WERI-Rb-1 (cell line): ENCODE measurements at regions not wholly inside any gene's neighbourhood (a gene's known extent, or its start where the extent isn't known, plus 50 kb on each side); places are given as distances from the start of the nearest gene placed in this dataset.

Source experiments
- DNase-seq: peaks from one replicate; pipeline ENCODE4 v3.0.0-alpha.2; 2020
- H3K27ac ChIP-seq: fragments of 250-450 bp; sonication (Bioruptor Pico); 2 replicates; pipeline ENCODE4 v1.5.1; 2020; ENCODE audit warnings: mild to moderate bottlenecking, moderate library complexity
- H3K27me3 ChIP-seq: fragments of 250-450 bp; sonication (Bioruptor Pico); 2 replicates; pipeline ENCODE4 v1.5.1; 2021; ENCODE audit warnings: mild to moderate bottlenecking, low read depth, moderate library complexity; ENCODE audit not compliant: insufficient read depth, severe bottlenecking
- H3K36me3 ChIP-seq: fragments of 250-450 bp; sonication (Bioruptor Pico); 2 replicates; pipeline ENCODE4 v1.5.1; 2020; ENCODE audit warnings: mild to moderate bottlenecking, moderate library complexity
- H3K4me3 ChIP-seq: 2 replicates; pipeline ENCODE4 v1.5.1; 2011; ENCODE audit warnings: low read depth, mild to moderate bottlenecking, control low read depth, low read length
- H3K9me3 ChIP-seq: fragments of 250-450 bp; sonication (Bioruptor Pico); 2 replicates; pipeline ENCODE4 v1.5.1; 2021; ENCODE audit warnings: mild to moderate bottlenecking, moderate library complexity; ENCODE audit not compliant: severe bottlenecking
- CTCF ChIP-seq: IDR thresholded peaks from 2 replicates; pipeline ENCODE4 v1.5.1; 2011; ENCODE audit warnings: low read depth, mild to moderate bottlenecking, control low read depth, inconsistent platforms, low read length

GRCh38 chr3:164640591-164640990 is 437.7 kb downstream of the SI start:
- TF ChIP-seq CTCF: no peak
- Histone ChIP-seq H3K27me3 (no peaks in the 10 kb centered on the region), H3K4me3 (no peak overlapping the region), H3K27ac (no peak overlapping the region), H3K36me3 (no peaks in the 10 kb centered on the region), H3K9me3 (no peaks in the 10 kb centered on the region)
- DNase-seq: no peak

- Histone ChIP-seq H3K27me3 (no peaks in the 10 kb centered on the region), H3K9me3 (no peaks in the 10 kb centered on the region), H3K4me3 (no peak overlapping the region), H3K27ac (no peak overlapping the region), H3K36me3 (no peaks in the 10 kb centered on the region)
- DNase-seq: no peak
- no peak for TF ChIP-seq CTCF
Observed at GRCh38 chr3:164620956-164621355, 457.3 kb downstream of the SI start.

GRCh38 chr3:164620423-164620822 is 457.9 kb downstream of the SI start:
- no peaks in the 10 kb centered on the region for H3K27me3 ChIP-seq
- no peak for DNase-seq
- H3K9me3 ChIP-seq: no peaks in the 10 kb centered on the region
- H3K27ac ChIP-seq: no peak overlapping the region
- TF ChIP-seq CTCF: no peak
- no peaks in the 10 kb centered on the region for H3K36me3 ChIP-seq
- H3K4me3 ChIP-seq: no peak overlapping the region

GRCh38 chr3:164612751-164613150 is 465.5 kb downstream of the SI start:
- no peaks in the 10 kb centered on the region for H3K36me3 ChIP-seq
- H3K9me3 ChIP-seq: no peaks in the 10 kb centered on the region
- no peaks in the 10 kb centered on the region for H3K27me3 ChIP-seq
- TF ChIP-seq CTCF: no peak
- no peak for DNase-seq
- H3K27ac ChIP-seq: no peak overlapping the region
- no peak overlapping the region for H3K4me3 ChIP-seq

- H3K27ac ChIP-seq: no peak overlapping the region
- H3K9me3 ChIP-seq: no peaks in the 10 kb centered on the region
- H3K36me3 ChIP-seq: no peaks in the 10 kb centered on the region
- TF ChIP-seq CTCF: no peak
- DNase-seq: no peak
- no peaks in the 10 kb centered on the region for H3K27me3 ChIP-seq
- no peak overlapping the region for H3K4me3 ChIP-seq
Observed at GRCh38 chr3:164608554-164609276, 469.6 kb downstream of the SI start.

GRCh38 chr3:164604687-164605086 is 473.6 kb downstream of the SI start:
- H3K36me3 ChIP-seq: no peaks in the 10 kb centered on the region
- DNase-seq: no peak
- H3K9me3 ChIP-seq: no peaks in the 10 kb centered on the region
- no peaks in the 10 kb centered on the region for H3K27me3 ChIP-seq
- H3K4me3 ChIP-seq: no peak overlapping the region
- TF ChIP-seq CTCF: no peak
- H3K27ac ChIP-seq: no peak overlapping the region
